Muscle of leg (tissue), 3 donors: ENCODE measurements at regions not wholly inside any gene's neighbourhood (a gene's known extent, or its start where the extent isn't known, plus 50 kb on each side); places are given as distances from the start of the nearest gene placed in this dataset.
"Not testable (repeated sequence)": the region's sequence is repeated elsewhere in the genome, so short reads cannot be mapped to it uniquely, and the experiment has no call there.

Experiments used
- DNase-seq: peaks from one replicate; pipeline ENCODE4 v3.0.0; 2013
- H3K27ac ChIP-seq: one replicate; pipeline ENCODE4 v1.5.1; 2013; ENCODE audit warnings: mild to moderate bottlenecking, low read length, control low read depth
- H3K27me3 ChIP-seq: one replicate; pipeline ENCODE4 v1.6.1; 2013; ENCODE audit warnings: low read length; ENCODE audit not compliant: control insufficient read depth, insufficient read depth
- H3K36me3 ChIP-seq: one replicate; pipeline ENCODE4 v1.6.1; 2013; ENCODE audit warnings: low read length; ENCODE audit not compliant: control insufficient read depth, insufficient read depth
- H3K4me1 ChIP-seq: one replicate; pipeline ENCODE4 v1.6.1; 2013; ENCODE audit warnings: low read length; ENCODE audit not compliant: control insufficient read depth, insufficient read depth
- H3K4me3 ChIP-seq: one replicate; pipeline ENCODE4 v1.5.1; 2013; ENCODE audit warnings: low read length, control low read depth
- H3K9me3 ChIP-seq: replicated peaks from 2 replicates; pipeline ENCODE4 v1.6.1; 2013; ENCODE audit warnings: low read depth, low read length; ENCODE audit not compliant: control insufficient read depth
- WGBS: methylation state at CpG from one replicate; pipeline ENCODE4 v1.1.5; 2013; ENCODE audit warnings: missing lambda C conversion rate; ENCODE audit not compliant: insufficient coverage; 5-methylcytosine and 5-hydroxymethylcytosine counted together

GRCh38 chr10:28986117-28986792, 302.6 kb upstream of the LYZL1 start:
- no peak overlapping the region for H3K4me3 ChIP-seq
- WGBS = 97% methylated on average over 5 of the region's 11 CpGs

GRCh38 chr10:28986856-28987255, 302.0 kb upstream of the LYZL1 start:
- Histone ChIP-seq H3K4me1 (no peaks in the 10 kb centered on the region), H3K36me3 (no peaks in the 10 kb centered on the region), H3K4me3 (no peak overlapping the region), H3K27me3 (peaks cover 3% of the 10 kb centered on the region), H3K27ac (no peak overlapping the region), H3K9me3 (no peaks in the 10 kb centered on the region)
- no peak for DNase-seq
- 80% methylated on average over 2 of the region's 3 CpGs for WGBS

More at GRCh38 chr10:28986117-28986792, 302.6 kb upstream of the LYZL1 start:
- no peak for DNase-seq
- H3K4me1 ChIP-seq = no peaks in the 10 kb centered on the region
- no peak overlapping the region for H3K27ac ChIP-seq
- no peaks in the 10 kb centered on the region for H3K9me3 ChIP-seq
- H3K27me3 ChIP-seq = peaks cover 3% of the 10 kb centered on the region
- no peaks in the 10 kb centered on the region for H3K36me3 ChIP-seq

- Histone ChIP-seq H3K27me3 (peaks cover 3% of the 10 kb centered on the region), H3K4me1 (no peaks in the 10 kb centered on the region), H3K4me3 (no peak overlapping the region), H3K9me3 (no peaks in the 10 kb centered on the region), H3K36me3 (no peaks in the 10 kb centered on the region), H3K27ac (no peak overlapping the region)
- DNase-seq = no peak
- WGBS = 75% methylated on average over 5 of the region's 14 CpGs
Measured at GRCh38 chr10:28987555-28988320, 301.1 kb upstream of the LYZL1 start.

- Histone ChIP-seq H3K27me3 (no peaks in the 10 kb centered on the region), H3K4me1 (no peaks in the 10 kb centered on the region), H3K36me3 (no peaks in the 10 kb centered on the region), H3K27ac (no peak overlapping the region), H3K4me3 (no peak overlapping the region), H3K9me3 (no peaks in the 10 kb centered on the region)
- 95% methylated on average over 5 of the region's 6 CpGs for WGBS
- no peak for DNase-seq
Measured at GRCh38 chr10:28988980-28989379, 299.9 kb upstream of the LYZL1 start.

DNA sequence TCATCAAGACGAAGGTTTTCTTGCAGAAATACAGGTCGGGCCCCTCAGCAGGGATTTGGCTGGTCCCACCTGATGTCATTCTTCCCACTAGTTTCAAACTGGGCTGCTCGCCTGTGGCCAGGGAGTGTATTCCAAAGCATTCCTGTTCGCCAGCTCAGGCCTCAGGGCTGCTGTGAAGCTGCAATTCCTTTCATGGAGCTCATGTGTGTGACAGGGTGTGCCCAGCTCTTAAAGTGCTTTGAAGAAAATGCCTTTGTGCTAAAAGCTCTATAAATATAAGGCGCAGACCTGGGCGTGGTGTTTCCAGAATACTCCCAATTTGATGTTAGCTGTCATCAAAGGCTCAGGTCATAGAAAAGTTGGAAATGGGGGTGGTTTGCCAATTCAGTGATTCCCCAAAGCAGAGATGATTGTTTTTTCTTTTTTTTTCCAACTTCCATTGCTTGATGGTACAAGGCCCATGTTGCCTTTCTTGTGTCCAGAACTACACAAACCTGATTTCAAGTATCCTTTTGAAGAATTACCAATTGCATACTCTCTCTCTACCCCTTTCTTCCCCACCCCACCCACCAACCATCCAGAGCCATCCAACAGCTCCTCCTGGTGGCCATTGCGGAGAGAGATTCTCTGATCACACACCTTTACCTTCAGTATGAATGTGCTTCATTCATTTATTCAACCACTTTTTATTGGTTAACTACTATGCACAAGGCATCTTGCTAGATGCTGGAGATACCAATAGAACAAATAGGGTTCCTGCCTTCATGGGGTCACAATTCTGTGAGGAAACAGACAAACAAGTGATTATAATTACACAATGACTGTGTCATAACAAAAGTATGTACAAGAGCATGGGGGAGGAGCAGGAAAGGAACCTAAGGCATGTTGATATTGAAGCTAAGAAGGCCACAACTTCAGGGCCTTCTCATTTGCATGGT, 297.3 kb upstream of the LYZL1 start:
- H3K27me3 ChIP-seq = no peaks in the 10 kb centered on the region
- H3K9me3 ChIP-seq = no peaks in the 10 kb centered on the region
- no peak overlapping the region for H3K4me3 ChIP-seq
- WGBS = 57% methylated on average over 5 of the region's 7 CpGs
- no peak overlapping the region for H3K27ac ChIP-seq
- no peaks in the 10 kb centered on the region for H3K4me1 ChIP-seq
- DNase-seq = no peak
- no peaks in the 10 kb centered on the region for H3K36me3 ChIP-seq

- Histone ChIP-seq H3K36me3 (no peaks in the 10 kb centered on the region), H3K27me3 (no peaks in the 10 kb centered on the region), H3K9me3 (no peaks in the 10 kb centered on the region), H3K4me1 (no peaks in the 10 kb centered on the region), H3K27ac (no peak overlapping the region), H3K4me3 (no peak overlapping the region)
- DNase-seq = no peak
- 38% methylated on average over 3 of the region's 8 CpGs for WGBS
Measured at GRCh38 chr10:28993056-28993455, 295.8 kb upstream of the LYZL1 start.

DNA sequence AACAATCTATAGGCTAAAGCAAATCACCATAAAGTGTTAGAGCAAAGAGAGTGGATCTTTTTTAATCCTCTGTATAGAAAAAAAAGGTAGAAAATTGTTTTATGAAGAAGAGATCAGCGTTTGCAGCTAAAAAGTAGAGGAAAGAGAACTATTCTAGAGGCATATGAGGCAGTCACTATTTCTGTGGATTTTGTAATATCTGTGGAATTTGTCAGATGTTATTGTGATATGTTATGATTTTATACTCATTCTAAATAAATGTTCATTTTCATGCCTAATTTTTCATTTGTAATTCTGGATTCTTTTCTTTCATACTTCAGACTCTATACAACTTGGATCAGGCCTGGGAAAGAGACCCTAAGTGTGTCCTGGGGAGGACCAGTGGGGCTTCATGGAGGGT, 295.0 kb upstream of the LYZL1 start:
- H3K27ac ChIP-seq = no peak overlapping the region
- H3K9me3 ChIP-seq = no peaks in the 10 kb centered on the region
- no peaks in the 10 kb centered on the region for H3K36me3 ChIP-seq
- H3K4me1 ChIP-seq = no peaks in the 10 kb centered on the region
- no peaks in the 10 kb centered on the region for H3K27me3 ChIP-seq
- DNase-seq = no peak
- WGBS = no CpG with 5 or more reads among the region's 1 CpG
- no peak overlapping the region for H3K4me3 ChIP-seq

- not testable (repeated sequence) for H3K27me3 ChIP-seq, H3K36me3 ChIP-seq, H3K27ac ChIP-seq, DNase-seq, H3K4me1 ChIP-seq, H3K4me3 ChIP-seq, H3K9me3 ChIP-seq
- WGBS = no CpG with 5 or more reads among the region's 5 CpGs
Measured at GRCh38 chr10:28994802-28995201, 294.1 kb upstream of the LYZL1 start.

GRCh38 chr10:28995497-28995896, 293.4 kb upstream of the LYZL1 start:
- Histone ChIP-seq H3K4me1 (no peaks in the 10 kb centered on the region), H3K36me3 (no peaks in the 10 kb centered on the region), H3K27ac (no peak overlapping the region), H3K27me3 (no peaks in the 10 kb centered on the region), H3K4me3 (no peak overlapping the region), H3K9me3 (no peaks in the 10 kb centered on the region)
- no peak for DNase-seq
- no CpG with 5 or more reads among the region's 4 CpGs for WGBS

GRCh38 chr10:28996345-28996744, 292.5 kb upstream of the LYZL1 start:
- H3K4me1 ChIP-seq = no peaks in the 10 kb centered on the region
- no peaks in the 10 kb centered on the region for H3K36me3 ChIP-seq
- H3K9me3 ChIP-seq = no peaks in the 10 kb centered on the region
- no peak for DNase-seq
- H3K4me3 ChIP-seq = no peak overlapping the region
- no peaks in the 10 kb centered on the region for H3K27me3 ChIP-seq
- WGBS = 94% methylated on average over 3 of the region's 6 CpGs
- no peak overlapping the region for H3K27ac ChIP-seq
